ENCODE measurements at regions not wholly inside any gene's neighbourhood (a gene's known extent, or its start where the extent isn't known, plus 50 kb on each side); places are given as distances from the start of the nearest gene placed in this dataset.

DNA sequence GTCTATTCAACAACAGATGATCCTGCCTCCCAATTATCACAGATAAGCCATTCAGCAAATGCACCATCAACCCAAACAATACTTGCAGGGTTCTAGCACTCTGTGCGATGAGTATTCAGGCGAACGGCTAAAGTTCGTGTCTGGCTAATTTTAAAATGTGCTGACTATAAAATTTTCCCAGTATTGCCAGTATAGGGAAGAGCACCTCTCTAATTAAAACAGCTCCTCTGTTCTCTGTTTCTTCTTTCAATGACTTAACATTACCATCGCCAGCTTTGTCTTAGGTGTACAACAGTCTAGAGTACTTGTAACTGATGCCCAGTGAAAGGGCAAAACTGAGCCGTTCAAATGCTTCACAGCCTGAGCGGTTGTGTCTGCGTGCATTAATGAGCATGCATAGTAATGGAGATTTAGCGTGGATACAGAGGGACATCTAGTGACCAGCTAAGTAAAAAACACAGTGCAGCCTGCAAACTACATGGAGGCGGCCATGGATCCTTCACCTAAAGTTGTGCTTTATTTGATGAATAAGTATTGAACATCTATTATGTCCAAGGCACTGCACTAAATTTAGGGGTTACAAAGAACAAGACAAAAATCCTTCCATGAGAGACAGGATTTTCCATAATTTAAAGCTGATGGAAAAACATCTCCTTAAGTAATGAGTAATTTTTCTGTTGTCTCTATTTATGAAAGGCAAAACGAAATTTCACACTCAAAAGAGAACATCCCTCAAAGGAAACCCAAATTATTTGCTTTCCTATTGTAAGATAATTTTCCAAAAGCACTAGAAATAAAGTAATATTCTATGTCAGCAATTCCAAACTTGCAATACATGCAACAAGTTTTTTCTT is 120.0 kb downstream of the SETD4 start:
- Mint-ChIP-seq H3K36me3 (no peaks in the 10 kb centered on the region), H3K27me3 (peaks cover 5 to 14% of the 10 kb centered on the region in 2 donors), H3K4me1 (no peaks in the 10 kb centered on the region), H3K4me3 (no peak overlapping the region), H3K27ac (no peak overlapping the region), H3K9me3 (no peaks in the 10 kb centered on the region)
- Histone ChIP-seq H3K4me1 (ENCODE audit: control insufficient read depth in 1 of 2, extremely low read depth in 1 of 2, insufficient read depth in 2 of 2, low read length in 2 of 2) (no peaks in the 10 kb centered on the region), H3K9me3 (no peaks in the 10 kb centered on the region), H3K36me3 (ENCODE audit: control insufficient read depth in 2 of 2, extremely low read depth in 1 of 2, insufficient read depth in 1 of 2, low read length in 1 of 2) (no peaks in the 10 kb centered on the region), H3K27me3 (replicated peaks in 1 of 2; ENCODE audit: control insufficient read depth in 2 of 2, extremely low read depth in 1 of 2, insufficient read depth in 2 of 2, low read length in 1 of 2) (peaks cover 0 to 10% of the 10 kb centered on the region in 2 experiments), H3K27ac (ENCODE audit: low read length) (no peak overlapping the region), H3K4me3 (ENCODE audit: control insufficient read depth in 1 of 2, extremely low read depth in 1 of 2, low read length in 1 of 2) (no peak overlapping the region)
- ATAC-seq (replicated peaks in 1 of 4) (no peak), DNase-seq (peak in 1 of 35 experiments; percentile 33)
- CTCF ChIA-PET, result no interaction called here
- POLR2A ChIA-PET, result no interaction called here
- WGBS (ENCODE audit: insufficient coverage), result 6% methylated on average over 3 of the region's 11 CpGs

DNA sequence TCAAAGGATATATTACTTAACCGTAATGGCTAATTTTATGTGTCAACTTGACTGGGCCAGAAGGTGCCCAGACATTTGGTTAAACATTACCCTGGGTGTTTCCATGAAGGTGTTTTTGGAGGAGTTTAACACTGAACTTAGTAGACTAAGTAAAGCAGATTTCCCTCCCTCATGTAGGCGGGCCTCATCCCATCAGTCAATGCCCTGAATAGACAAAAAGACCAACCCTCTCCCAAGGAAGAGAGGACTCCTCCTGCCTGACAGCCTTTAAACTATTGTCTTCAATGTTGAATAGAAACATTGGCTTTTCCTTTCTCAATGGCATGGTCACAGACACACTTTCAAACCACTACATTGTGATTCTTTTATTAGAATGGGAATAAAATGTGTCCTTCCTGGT is 121.9 kb downstream of the SETD4 start:
- H3K36me3 ChIP-seq (ENCODE audit: control insufficient read depth in 2 of 2, extremely low read depth in 1 of 2, insufficient read depth in 1 of 2, low read length in 1 of 2), result no peaks in the 10 kb centered on the region
- ATAC-seq (replicated peaks in 1 of 4) (no peak), DNase-seq (no peak)
- Mint-ChIP-seq H3K4me1 (no peaks in the 10 kb centered on the region), H3K9me3 (no peaks in the 10 kb centered on the region), H3K4me3 (no peak overlapping the region), H3K27me3 (peaks cover 5 to 14% of the 10 kb centered on the region in 2 donors), H3K27ac (no peak overlapping the region), H3K36me3 (no peaks in the 10 kb centered on the region)
- H3K27me3 ChIP-seq (replicated peaks in 1 of 2; ENCODE audit: control insufficient read depth in 2 of 2, extremely low read depth in 1 of 2, insufficient read depth in 2 of 2, low read length in 1 of 2), result peaks cover 0 to 10% of the 10 kb centered on the region in 2 experiments
- ChIA-PET POLR2A (no interaction called here), CTCF (no interaction called here)
- H3K4me1 ChIP-seq (ENCODE audit: control insufficient read depth in 1 of 2, extremely low read depth in 1 of 2, insufficient read depth in 2 of 2, low read length in 2 of 2), result no peaks in the 10 kb centered on the region
- no peak overlapping the region for H3K4me3 ChIP-seq (ENCODE audit: control insufficient read depth in 1 of 2, extremely low read depth in 1 of 2, low read length in 1 of 2)
- WGBS (ENCODE audit: insufficient coverage), result 100% methylated on average over 1 of the region's 2 CpGs
- no peak overlapping the region for H3K27ac ChIP-seq (ENCODE audit: low read length)
- H3K9me3 ChIP-seq, result no peaks in the 10 kb centered on the region

DNA sequence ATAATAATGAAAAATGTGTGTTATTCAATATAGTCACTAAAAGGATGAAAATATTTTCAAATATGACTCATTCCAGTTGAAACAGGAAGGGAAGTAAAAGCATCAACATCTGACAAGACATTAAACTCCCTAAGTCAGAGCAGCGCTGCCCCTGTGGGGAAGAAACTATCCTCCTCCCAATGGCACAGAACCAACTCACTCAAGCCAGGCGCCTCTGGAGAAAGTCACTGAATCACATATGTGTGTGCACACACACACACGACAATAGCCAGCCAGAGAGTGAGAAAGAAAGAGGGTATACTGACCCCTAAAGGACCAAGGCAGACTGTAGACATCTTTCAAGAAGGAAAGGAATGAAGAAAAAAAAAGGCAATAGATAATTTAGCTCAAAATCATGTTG is 126.9 kb downstream of the SETD4 start:
- Mint-ChIP-seq H3K27ac (no peak overlapping the region), H3K4me3 (no peak overlapping the region), H3K9me3 (no peaks in the 10 kb centered on the region), H3K36me3 (no peaks in the 10 kb centered on the region), H3K4me1 (no peaks in the 10 kb centered on the region), H3K27me3 (peaks cover 6 to 17% of the 10 kb centered on the region in 2 donors)
- ATAC-seq (replicated peaks in 1 of 4) (no peak), DNase-seq (no peak)
- WGBS (ENCODE audit: insufficient coverage), result no CpG with 5 or more reads among the region's 3 CpGs
- ChIA-PET POLR2A (no interaction called here), CTCF (interaction anchor here in 1 of 2 donors (0.6 kb wide), 1 partner anchor 14 kb away, joined by 5 read pairs; no protein-coding TSS in a partner anchor)
- no peaks in the 10 kb centered on the region for H3K36me3 ChIP-seq (ENCODE audit: control insufficient read depth in 2 of 2, extremely low read depth in 1 of 2, insufficient read depth in 1 of 2, low read length in 1 of 2)
- peaks cover 0 to 3% of the 10 kb centered on the region in 2 experiments for H3K27me3 ChIP-seq (replicated peaks in 1 of 2; ENCODE audit: control insufficient read depth in 2 of 2, extremely low read depth in 1 of 2, insufficient read depth in 2 of 2, low read length in 1 of 2)
- H3K27ac ChIP-seq (ENCODE audit: low read length), result no peak overlapping the region
- no peak overlapping the region for H3K4me3 ChIP-seq (ENCODE audit: control insufficient read depth in 1 of 2, extremely low read depth in 1 of 2, low read length in 1 of 2)
- H3K9me3 ChIP-seq, result no peaks in the 10 kb centered on the region
- peaks cover 4 to 7% of the 10 kb centered on the region in 2 experiments for H3K4me1 ChIP-seq (ENCODE audit: control insufficient read depth in 1 of 2, extremely low read depth in 1 of 2, insufficient read depth in 2 of 2, low read length in 2 of 2)

DNA sequence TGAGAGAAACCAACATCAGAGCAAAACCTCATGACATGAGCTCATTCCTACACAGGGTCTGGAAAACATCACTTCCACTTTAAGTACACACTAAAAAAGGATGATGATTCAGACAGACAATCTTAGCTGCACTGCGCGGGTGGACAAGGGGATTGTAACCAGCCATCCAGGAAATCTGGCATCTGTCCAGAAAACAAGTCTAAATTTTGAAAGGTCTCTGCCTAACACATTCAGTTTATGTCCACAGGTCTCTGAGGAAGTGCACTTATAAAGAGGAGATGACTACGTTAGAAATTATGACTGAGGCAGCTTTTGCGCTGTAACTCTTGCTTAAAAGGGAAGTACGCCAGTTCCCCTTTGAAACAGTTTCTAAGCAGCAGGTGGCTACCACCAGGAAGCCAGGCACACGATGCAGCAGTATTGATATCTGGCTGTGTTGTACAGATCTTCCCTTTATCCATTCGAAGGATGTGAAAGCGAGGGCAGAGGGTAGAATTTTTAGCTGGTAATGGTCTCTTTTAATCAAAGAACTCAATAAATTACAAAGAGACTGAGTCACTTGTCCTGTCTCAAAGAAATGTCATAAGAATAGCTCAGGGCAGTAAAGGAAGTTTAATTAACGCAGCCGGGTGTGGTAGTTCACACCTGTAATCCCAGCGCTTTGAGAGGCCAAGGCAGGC is 128.0 kb downstream of the SETD4 start:
- H3K4me1 ChIP-seq (ENCODE audit: control insufficient read depth in 1 of 2, extremely low read depth in 1 of 2, insufficient read depth in 2 of 2, low read length in 2 of 2), result peaks cover 4 to 7% of the 10 kb centered on the region in 2 experiments
- Mint-ChIP-seq H3K9me3 (no peaks in the 10 kb centered on the region), H3K36me3 (no peaks in the 10 kb centered on the region), H3K4me1 (no peaks in the 10 kb centered on the region), H3K27me3 (peaks cover 10 to 13% of the 10 kb centered on the region in 2 donors), H3K4me3 (no peak overlapping the region), H3K27ac (no peak overlapping the region)
- no peak overlapping the region for H3K27ac ChIP-seq (ENCODE audit: low read length)
- H3K27me3 ChIP-seq (replicated peaks in 1 of 2; ENCODE audit: control insufficient read depth in 2 of 2, extremely low read depth in 1 of 2, insufficient read depth in 2 of 2, low read length in 1 of 2), result peaks cover 0 to 3% of the 10 kb centered on the region in 2 experiments
- WGBS (ENCODE audit: insufficient coverage), result 7% methylated on average over 3 of the region's 11 CpGs
- H3K9me3 ChIP-seq, result no peaks in the 10 kb centered on the region
- POLR2A ChIA-PET, result interaction anchor here in 1 of 2 donors (0.6 kb wide), 1 partner anchor 1385 kb away, joined by 3 read pairs; no protein-coding TSS in a partner anchor
- H3K4me3 ChIP-seq (ENCODE audit: control insufficient read depth in 1 of 2, extremely low read depth in 1 of 2, low read length in 1 of 2), result no peak overlapping the region
- H3K36me3 ChIP-seq (ENCODE audit: control insufficient read depth in 2 of 2, extremely low read depth in 1 of 2, insufficient read depth in 1 of 2, low read length in 1 of 2), result no peaks in the 10 kb centered on the region
- peak in 9 of 35 experiments; percentile 4 to 42 (median 13) for DNase-seq
- CTCF ChIA-PET, result interaction anchor here in 1 of 2 donors (0.6 kb wide), 1 partner anchor 15 kb away, joined by 5 read pairs; no protein-coding TSS in a partner anchor
- ATAC-seq (replicated peaks in 1 of 4), result peak; percentile 60 to 71 (median 69)

DNA sequence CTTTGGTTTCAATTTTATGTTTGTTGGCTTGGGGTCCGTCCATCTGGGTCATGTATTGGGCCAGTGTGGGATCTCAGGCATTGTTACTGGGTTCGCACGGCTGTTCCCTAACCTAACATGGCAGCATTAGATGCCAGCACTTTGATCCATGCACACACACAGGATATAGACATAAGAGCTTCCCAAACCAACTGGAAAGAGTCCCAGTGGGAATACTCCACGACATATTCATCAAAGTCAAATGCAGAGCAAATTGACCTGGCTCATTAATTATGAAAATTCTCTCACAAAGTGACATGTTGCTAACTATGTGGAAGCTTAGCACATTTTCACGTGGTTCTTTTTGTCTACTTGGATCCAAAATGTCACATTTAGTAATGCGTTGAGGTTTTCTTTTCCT is 130.4 kb downstream of the SETD4 start:
- Mint-ChIP-seq H3K9me3 (no peaks in the 10 kb centered on the region), H3K27ac (no peak overlapping the region), H3K4me1 (no peaks in the 10 kb centered on the region), H3K27me3 (peaks cover 14 to 21% of the 10 kb centered on the region in 2 donors), H3K4me3 (no peak overlapping the region), H3K36me3 (no peaks in the 10 kb centered on the region)
- ChIA-PET POLR2A (interaction anchor here in 1 of 2 donors (0.5 kb wide), 1 partner anchor 1320 kb away, joined by 3 read pairs; no protein-coding TSS in a partner anchor), CTCF (no interaction called here)
- Histone ChIP-seq H3K4me1 (ENCODE audit: control insufficient read depth in 1 of 2, extremely low read depth in 1 of 2, insufficient read depth in 2 of 2, low read length in 2 of 2) (peaks cover 4 to 7% of the 10 kb centered on the region in 2 experiments), H3K4me3 (ENCODE audit: control insufficient read depth in 1 of 2, extremely low read depth in 1 of 2, low read length in 1 of 2) (no peak overlapping the region), H3K9me3 (no peaks in the 10 kb centered on the region), H3K36me3 (ENCODE audit: control insufficient read depth in 2 of 2, extremely low read depth in 1 of 2, insufficient read depth in 1 of 2, low read length in 1 of 2) (no peaks in the 10 kb centered on the region), H3K27ac (ENCODE audit: low read length) (no peak overlapping the region), H3K27me3 (replicated peaks in 1 of 2; ENCODE audit: control insufficient read depth in 2 of 2, extremely low read depth in 1 of 2, insufficient read depth in 2 of 2, low read length in 1 of 2) (peaks cover 0 to 3% of the 10 kb centered on the region in 2 experiments)
- 85% methylated on average over 3 of the region's 6 CpGs for WGBS (ENCODE audit: insufficient coverage)
- DNase-seq (no peak), ATAC-seq (replicated peaks in 1 of 4) (no peak)

DNA sequence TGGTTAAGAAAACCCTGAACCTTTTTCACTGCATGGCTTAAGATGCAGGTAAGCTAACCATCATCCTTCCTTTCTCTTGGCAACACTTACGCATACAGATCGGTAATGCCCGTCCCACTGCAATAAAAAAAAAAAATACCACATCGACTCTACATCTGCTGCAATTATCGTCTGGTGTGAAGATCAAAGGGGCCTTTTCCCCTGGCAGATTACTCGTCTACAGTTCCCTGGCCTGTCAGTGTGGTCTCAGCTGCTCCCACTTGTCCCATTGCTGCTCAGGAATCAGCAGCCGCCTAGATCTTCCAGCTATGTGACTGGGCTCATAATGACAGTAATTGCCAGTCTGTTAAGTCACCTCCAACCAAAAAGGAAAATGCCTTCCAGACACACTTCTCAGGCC is 133.1 kb downstream of the SETD4 start:
- H3K27ac Mint-ChIP-seq, result no peak overlapping the region
- H3K9me3 Mint-ChIP-seq, result no peaks in the 10 kb centered on the region
- H3K4me3 Mint-ChIP-seq, result no peak overlapping the region
- H3K27me3 Mint-ChIP-seq, result peaks cover 24 to 32% of the 10 kb centered on the region in 2 donors
- POLR2A ChIA-PET, result no interaction called here
- ATAC-seq (replicated peaks in 1 of 4) (no peak), DNase-seq (no peak)
- no peaks in the 10 kb centered on the region for H3K4me1 Mint-ChIP-seq
- Histone ChIP-seq H3K4me3 (ENCODE audit: control insufficient read depth in 1 of 2, extremely low read depth in 1 of 2, low read length in 1 of 2) (no peak overlapping the region), H3K27ac (ENCODE audit: low read length) (no peak overlapping the region), H3K9me3 (no peaks in the 10 kb centered on the region), H3K4me1 (ENCODE audit: control insufficient read depth in 1 of 2, extremely low read depth in 1 of 2, insufficient read depth in 2 of 2, low read length in 2 of 2) (no peaks in the 10 kb centered on the region), H3K36me3 (ENCODE audit: control insufficient read depth in 2 of 2, extremely low read depth in 1 of 2, insufficient read depth in 1 of 2, low read length in 1 of 2) (no peaks in the 10 kb centered on the region), H3K27me3 (replicated peaks in 1 of 2; ENCODE audit: control insufficient read depth in 2 of 2, extremely low read depth in 1 of 2, insufficient read depth in 2 of 2, low read length in 1 of 2) (peaks cover 0 to 11% of the 10 kb centered on the region in 2 experiments)
- 37% methylated on average over 6 of the region's 7 CpGs for WGBS (ENCODE audit: insufficient coverage)
- CTCF ChIA-PET, result interaction anchor here in 1 of 2 donors (0.7 kb wide), 1 partner anchor 211 kb away, joined by 3 read pairs; no protein-coding TSS in a partner anchor
- H3K36me3 Mint-ChIP-seq, result no peaks in the 10 kb centered on the region
